ENCODE measurements at regions not wholly inside any gene's neighbourhood (a gene's known extent, or its start where the extent isn't known, plus 50 kb on each side); places are given as distances from the start of the nearest gene placed in this dataset.

DNA sequence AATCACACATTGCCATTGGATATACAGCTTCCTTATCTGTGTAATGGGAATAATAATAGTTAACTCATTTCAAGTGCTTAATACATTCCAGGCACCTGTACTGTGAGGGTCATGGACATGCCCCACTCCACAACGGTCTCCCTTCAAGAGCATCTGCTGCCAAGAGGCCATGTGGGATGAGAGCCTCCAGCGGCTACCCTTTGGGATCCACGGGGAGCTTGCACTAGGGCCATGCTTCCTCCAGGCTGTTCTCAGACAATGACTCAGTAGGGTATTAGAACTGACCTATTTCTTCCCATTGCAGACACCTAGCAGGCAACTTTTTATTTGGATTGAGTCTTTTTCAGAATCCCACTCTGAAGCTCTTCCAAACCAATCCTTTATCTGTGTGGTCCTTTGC is 1078.9 kb downstream of the TUSC7 start:
- no peak for TF ChIP-seq POLR2A (IDR thresholded peaks at IDR 0.05)
- TF ChIP-seq, protein P1, sequence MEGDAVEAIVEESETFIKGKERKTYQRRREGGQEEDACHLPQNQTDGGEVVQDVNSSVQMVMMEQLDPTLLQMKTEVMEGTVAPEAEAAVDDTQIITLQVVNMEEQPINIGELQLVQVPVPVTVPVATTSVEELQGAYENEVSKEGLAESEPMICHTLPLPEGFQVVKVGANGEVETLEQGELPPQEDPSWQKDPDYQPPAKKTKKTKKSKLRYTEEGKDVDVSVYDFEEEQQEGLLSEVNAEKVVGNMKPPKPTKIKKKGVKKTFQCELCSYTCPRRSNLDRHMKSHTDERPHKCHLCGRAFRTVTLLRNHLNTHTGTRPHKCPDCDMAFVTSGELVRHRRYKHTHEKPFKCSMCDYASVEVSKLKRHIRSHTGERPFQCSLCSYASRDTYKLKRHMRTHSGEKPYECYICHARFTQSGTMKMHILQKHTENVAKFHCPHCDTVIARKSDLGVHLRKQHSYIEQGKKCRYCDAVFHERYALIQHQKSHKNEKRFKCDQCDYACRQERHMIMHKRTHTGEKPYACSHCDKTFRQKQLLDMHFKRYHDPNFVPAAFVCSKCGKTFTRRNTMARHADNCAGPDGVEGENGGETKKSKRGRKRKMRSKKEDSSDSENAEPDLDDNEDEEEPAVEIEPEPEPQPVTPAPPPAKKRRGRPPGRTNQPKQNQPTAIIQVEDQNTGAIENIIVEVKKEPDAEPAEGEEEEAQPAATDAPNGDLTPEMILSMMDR (IDR thresholded peaks at IDR 0.05): no peak

Data from thyroid gland (tissue), 4 donors.